Kidney (tissue), 13 donors: ENCODE measurements at regions not wholly inside any gene's neighbourhood (a gene's known extent, or its start where the extent isn't known, plus 50 kb on each side); places are given as distances from the start of the nearest gene placed in this dataset.

Source experiments
- DNase-seq, 5 donors: peaks; one replicate each; pipeline ENCODE4 v3.0.0-alpha.2; 2013 to 2020
- FAIRE-seq: peaks from 2 replicates; lab custom pipeline; 2012; peaks lifted over from hg19 to GRCh38; lab: Jason Lieb, UNC
- H3K27ac ChIP-seq, 2 donors: one replicate each; pipeline ENCODE4 v1.7.0; 2013; ENCODE audit warnings: low read depth in 2 of 2, low read length in 2 of 2, inconsistent platforms in 1 of 2
- H3K27me3 ChIP-seq: one replicate; pipeline ENCODE4 v1.7.1; 2013; ENCODE audit warnings: low read length, inconsistent platforms; ENCODE audit not compliant: control insufficient read depth, insufficient read depth
- H3K36me3 ChIP-seq, 3 donors: one replicate each; pipeline versions ENCODE4 v1.7.0 to v1.7.1; 2013; ENCODE audit warnings: low read length in 3 of 3, control low read depth in 1 of 3, inconsistent platforms in 1 of 3; ENCODE audit not compliant: insufficient read depth in 3 of 3, control insufficient read depth in 2 of 3
- H3K4me1 ChIP-seq, 3 donors: one replicate each; pipeline versions ENCODE4 v1.7.0 to v1.7.1; 2013; ENCODE audit warnings: low read length in 3 of 3, inconsistent platforms in 1 of 3, low read depth in 1 of 3; ENCODE audit not compliant: control insufficient read depth in 2 of 3, insufficient read depth in 2 of 3
- H3K4me3 ChIP-seq, 3 donors: one replicate each; pipeline versions ENCODE4 v1.7.0 to v1.8.1; 2013; ENCODE audit warnings: low read length in 3 of 3, control low read depth in 1 of 3, inconsistent platforms in 1 of 3
- H3K9ac ChIP-seq, 3 donors: one replicate each; pipeline versions ENCODE4 v1.7.0 to v1.7.1; 2013; ENCODE audit warnings: low read length in 3 of 3, control low read depth in 1 of 3, inconsistent platforms in 1 of 3
- H3K9me3 ChIP-seq, 3 donors: one replicate each; pipeline versions ENCODE4 v1.7.0 to v1.7.1; 2013; ENCODE audit warnings: low read length in 3 of 3, control low read depth in 1 of 3, inconsistent platforms in 1 of 3; ENCODE audit not compliant: control insufficient read depth in 2 of 3, insufficient read depth in 1 of 3
- intact Hi-C: fragments of 100-400 bp; cut with DNase I; formaldehyde crosslinking; loops from one replicate; pipeline ENCODE4 v1.11.1; 2022
- TF ChIP-seq, protein P1 (sequence below): IDR thresholded peaks from 3 replicates; pipeline ENCODE4 v1.5.1; 2012; ENCODE audit warnings: mild to moderate bottlenecking, moderate library complexity, borderline replicate concordance; ENCODE audit not compliant: insufficient read depth; ENCODE audit errors: extremely low read depth
- donor health status: control.
- donor health status: control.
- donor health status: control.
- donor health status: control.
- donor health status: control.
- donor health status: DM: yes; HTN: yes; CAD: no.
- donor health status: Normal renal cell carcinoma (clear cell type).

DNA sequence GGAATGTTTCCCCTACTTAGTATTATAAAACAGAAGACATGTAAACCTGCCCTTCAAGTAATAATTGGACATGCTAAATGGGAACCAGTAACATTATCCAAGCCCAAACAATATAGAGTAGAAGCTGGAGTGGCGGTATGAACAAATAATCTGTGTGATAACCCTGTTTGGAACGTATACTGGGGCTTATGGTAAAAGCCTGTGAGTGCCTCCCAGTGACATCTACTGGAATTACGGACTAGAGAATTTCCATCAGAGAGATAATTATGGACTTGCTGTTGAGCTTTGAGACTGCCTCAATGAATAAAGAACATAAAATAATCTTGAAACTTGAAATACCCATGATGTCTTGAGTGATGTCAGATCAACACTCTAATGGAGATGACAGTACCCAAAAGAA, 406.3 kb upstream of the GRIA3 start:
- Histone ChIP-seq H3K4me3 (no peak overlapping the region), H3K27me3 (no peaks in the 10 kb centered on the region), H3K9ac (no peak overlapping the region), H3K9me3 (no peaks in the 10 kb centered on the region), H3K36me3 (no peaks in the 10 kb centered on the region), H3K4me1 (no peaks in the 10 kb centered on the region), H3K27ac (no peak overlapping the region)
- FAIRE-seq (no peak), DNase-seq (no peak)
- TF ChIP-seq, protein P1, sequence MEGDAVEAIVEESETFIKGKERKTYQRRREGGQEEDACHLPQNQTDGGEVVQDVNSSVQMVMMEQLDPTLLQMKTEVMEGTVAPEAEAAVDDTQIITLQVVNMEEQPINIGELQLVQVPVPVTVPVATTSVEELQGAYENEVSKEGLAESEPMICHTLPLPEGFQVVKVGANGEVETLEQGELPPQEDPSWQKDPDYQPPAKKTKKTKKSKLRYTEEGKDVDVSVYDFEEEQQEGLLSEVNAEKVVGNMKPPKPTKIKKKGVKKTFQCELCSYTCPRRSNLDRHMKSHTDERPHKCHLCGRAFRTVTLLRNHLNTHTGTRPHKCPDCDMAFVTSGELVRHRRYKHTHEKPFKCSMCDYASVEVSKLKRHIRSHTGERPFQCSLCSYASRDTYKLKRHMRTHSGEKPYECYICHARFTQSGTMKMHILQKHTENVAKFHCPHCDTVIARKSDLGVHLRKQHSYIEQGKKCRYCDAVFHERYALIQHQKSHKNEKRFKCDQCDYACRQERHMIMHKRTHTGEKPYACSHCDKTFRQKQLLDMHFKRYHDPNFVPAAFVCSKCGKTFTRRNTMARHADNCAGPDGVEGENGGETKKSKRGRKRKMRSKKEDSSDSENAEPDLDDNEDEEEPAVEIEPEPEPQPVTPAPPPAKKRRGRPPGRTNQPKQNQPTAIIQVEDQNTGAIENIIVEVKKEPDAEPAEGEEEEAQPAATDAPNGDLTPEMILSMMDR, result no peak
- intact Hi-C loops, result no loop called here

DNA sequence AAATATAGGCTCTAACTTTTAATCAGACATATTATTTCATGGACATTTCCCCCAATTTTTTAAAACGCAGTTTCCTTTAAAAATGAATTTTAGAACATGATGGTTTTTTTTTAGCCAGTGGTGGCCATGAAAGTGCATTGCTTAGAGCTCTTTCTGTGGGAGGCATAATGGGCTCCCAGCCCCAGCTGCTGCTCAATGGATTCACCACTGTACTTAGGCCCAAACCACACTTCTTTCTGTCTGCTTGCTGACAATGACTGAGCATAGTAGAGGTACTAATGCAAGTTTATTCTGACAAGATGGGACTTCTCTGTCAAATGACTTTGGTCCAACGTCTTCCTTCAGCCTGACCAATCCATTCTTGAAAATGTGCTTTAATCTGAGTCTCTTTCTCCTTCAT, 400.2 kb upstream of the GRIA3 start:
- Histone ChIP-seq H3K9ac (no peak overlapping the region), H3K27me3 (no peaks in the 10 kb centered on the region), H3K36me3 (no peaks in the 10 kb centered on the region), H3K4me1 (no peaks in the 10 kb centered on the region), H3K4me3 (no peak overlapping the region), H3K9me3 (no peaks in the 10 kb centered on the region), H3K27ac (no peak overlapping the region)
- TF ChIP-seq, protein P1, result no peak
- intact Hi-C loops, result no loop called here
- DNase-seq (no peak), FAIRE-seq (no peak)

DNA sequence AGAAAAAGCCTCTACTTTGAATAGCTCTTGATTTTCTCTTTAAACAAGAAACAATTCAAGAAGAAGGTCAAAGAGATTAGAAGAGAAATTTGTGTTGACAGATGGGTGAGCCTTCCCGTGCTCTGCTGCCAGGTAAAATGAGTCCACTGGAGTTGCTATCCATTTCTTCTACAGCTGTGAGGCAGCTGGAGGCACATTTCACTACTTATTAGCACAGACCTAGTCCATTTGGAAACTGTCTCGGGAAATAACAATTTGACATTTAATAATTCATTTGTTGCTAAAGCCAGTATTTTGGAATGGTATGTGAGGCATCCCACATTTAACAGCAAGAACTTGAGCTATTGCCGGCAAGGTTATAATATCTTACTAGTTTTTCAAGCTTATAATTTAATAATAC, 396.8 kb upstream of the GRIA3 start:
- intact Hi-C loops, result no loop called here

More for the DNA sequence above, 396.8 kb upstream of the GRIA3 start:
- TF ChIP-seq, protein P1, result no peak
- no peaks in the 10 kb centered on the region for H3K36me3 ChIP-seq
- H3K27me3 ChIP-seq, result no peaks in the 10 kb centered on the region
- no peak overlapping the region for H3K27ac ChIP-seq
- no peak for FAIRE-seq
- no peaks in the 10 kb centered on the region for H3K4me1 ChIP-seq
- H3K4me3 ChIP-seq, result no peak overlapping the region
- no peaks in the 10 kb centered on the region for H3K9me3 ChIP-seq
- DNase-seq, result peak in 1 of 5 donors; percentile 9
- H3K9ac ChIP-seq, result no peak overlapping the region
